PC-9 (cell line): ENCODE measurements at regions not wholly inside any gene's neighbourhood (a gene's known extent, or its start where the extent isn't known, plus 50 kb on each side); places are given as distances from the start of the nearest gene placed in this dataset.

ENCODE experiments used
- BruUV-seq: library from RNA; stranded (reverse); fragments of 400-500 nt; replicated peaks from 2 replicates; lab custom pipeline; 2021; lab: Mats Ljungman, UMichigan
- CTCF ChIA-PET: fragments of 300-600 bp; sonication (Branson Sonifier 250); formaldehyde crosslinking; loops from one replicate; lab custom pipeline; 2022; ENCODE audit warnings: antibody characterized with exemption; lab: Charles Lee
- POLR2A ChIA-PET: fragments of 300-600 bp; sonication (Branson Sonifier 250); formaldehyde crosslinking; loops from one replicate; lab custom pipeline; 2022; ENCODE audit warnings: antibody characterized with exemption; ENCODE audit not compliant: unreplicated experiment; lab: Charles Lee
- DNase-seq, 2 experiments: peaks; one replicate each; pipeline versions ENCODE4 v3.0.0 to v3.0.0-alpha.2; 2015 to 2022; ENCODE audit warnings: mixed read lengths in 1 of 2
- H2AFZ ChIP-seq: fragments of 200-600 bp; sonication (generic); 2 replicates; pipeline ENCODE4 v1.8.1; 2017; ENCODE audit warnings: antibody characterized with exemption
- H3F3A ChIP-seq: fragments of 200-600 bp; sonication (generic); 2 replicates; pipeline ENCODE4 v1.8.1; 2017; ENCODE audit warnings: antibody characterized with exemption, mild to moderate bottlenecking, low read depth; ENCODE audit not compliant: insufficient read depth
- H3K27ac ChIP-seq: fragments of 200-600 bp; sonication (generic); 2 replicates; pipeline ENCODE4 v1.6.1; 2016; ENCODE audit warnings: mixed run types
- H3K27me3 ChIP-seq: fragments of 200-600 bp; sonication (generic); 2 replicates; pipeline ENCODE4 v1.6.1; 2016; ENCODE audit warnings: low read depth, mixed run types; ENCODE audit not compliant: insufficient read depth
- H3K36me3 ChIP-seq: fragments of 200-600 bp; sonication (generic); 2 replicates; pipeline ENCODE4 v1.6.1; 2016; ENCODE audit warnings: low read depth, mixed run types
- H3K4me1 ChIP-seq: fragments of 200-600 bp; sonication (generic); replicated peaks from 2 replicates; pipeline ENCODE4 v1.6.1; 2016; ENCODE audit warnings: mixed run types; ENCODE audit not compliant: insufficient read depth
- H3K4me2 ChIP-seq: fragments of 200-600 bp; sonication (generic); 2 replicates; pipeline ENCODE4 v1.6.1; 2017; ENCODE audit warnings: mixed run types
- H3K4me3 ChIP-seq: fragments of 200-600 bp; sonication (generic); 2 replicates; pipeline ENCODE4 v1.6.1; 2016; ENCODE audit warnings: mixed run types
- H3K79me2 ChIP-seq: fragments of 200-600 bp; sonication (generic); 2 replicates; pipeline ENCODE4 v1.6.1; 2017; ENCODE audit warnings: low read depth, mixed run types
- H3K9me2 ChIP-seq: fragments of 200-600 bp; sonication (generic); 2 replicates; pipeline ENCODE4 v1.8.1; 2017; ENCODE audit warnings: mild to moderate bottlenecking; ENCODE audit not compliant: insufficient read depth
- H3K9me3 ChIP-seq: fragments of 200-600 bp; sonication (generic); 2 replicates; pipeline ENCODE4 v1.8.1; 2016; ENCODE audit warnings: low read depth; ENCODE audit not compliant: insufficient read depth
- H4K20me1 ChIP-seq: fragments of 200-600 bp; sonication (generic); 2 replicates; pipeline ENCODE4 v1.8.1; 2017; ENCODE audit not compliant: insufficient read depth
- CTCF ChIP-seq: fragments of 200-600 bp; sonication (generic); conservative IDR thresholded peaks from 2 replicates; pipeline ENCODE4 v1.6.1; 2017; ENCODE audit warnings: mixed run types, antibody characterized with exemption, mild to moderate bottlenecking, moderate library complexity
- EZH2 ChIP-seq: fragments of 200-600 bp; sonication (generic); IDR thresholded peaks from 2 replicates; pipeline ENCODE4 v1.8.0; 2017; ENCODE audit warnings: antibody characterized with exemption, low read depth
- intact Hi-C: fragments of 100-400 bp; cut with micrococcal nuclease; formaldehyde crosslinking; loops from one replicate; pipeline ENCODE4 v1.10.0; 2022; ENCODE audit not compliant: unreplicated experiment

- Histone ChIP-seq H3K4me2 (no peak overlapping the region), H3F3A (no peaks in the 10 kb centered on the region), H3K36me3 (no peaks in the 10 kb centered on the region), H3K27ac (no peak overlapping the region), H3K27me3 (no peaks in the 10 kb centered on the region), H2AFZ (no peak overlapping the region), H3K4me3 (no peak overlapping the region), H3K79me2 (no peaks in the 10 kb centered on the region), H3K4me1 (no peaks in the 10 kb centered on the region), H3K9me3 (no peaks in the 10 kb centered on the region), H4K20me1 (no peaks in the 10 kb centered on the region), H3K9me2 (0 out of 2 replicates have a peak, but pooled peaks cover 3% of the 10 kb centered on the region)
- DNase-seq, result no peak
- ChIA-PET CTCF (no interaction called here), POLR2A (no interaction called here)
- BruUV-seq, result no TSS peak
- intact Hi-C loops, result no loop called here
- no peak for TF ChIP-seq CTCF
- no peak for TF ChIP-seq EZH2
These were observed 72.6 kb downstream of the CHST2 start for GRCh38 chr3:143192193-143192592.

- no peaks in the 10 kb centered on the region for H4K20me1 ChIP-seq
- TF ChIP-seq CTCF, result no peak
- no peak for TF ChIP-seq EZH2
- BruUV-seq, result no TSS peak
- no peak overlapping the region for H3K4me3 ChIP-seq
- no peaks in the 10 kb centered on the region for H3K4me1 ChIP-seq
- ChIA-PET POLR2A (no interaction called here), CTCF (no interaction called here)
- no peak for DNase-seq
- H3K79me2 ChIP-seq, result no peaks in the 10 kb centered on the region
- H3K4me2 ChIP-seq, result no peak overlapping the region
- no peaks in the 10 kb centered on the region for H3K27me3 ChIP-seq
- no peaks in the 10 kb centered on the region for H3K9me2 ChIP-seq
- H3K36me3 ChIP-seq, result no peaks in the 10 kb centered on the region
- no peaks in the 10 kb centered on the region for H3F3A ChIP-seq
- intact Hi-C loops, result no loop called here
- no peak overlapping the region; the same call in 1 of the 2 replicates for H2AFZ ChIP-seq
- H3K9me3 ChIP-seq, result no peaks in the 10 kb centered on the region
- H3K27ac ChIP-seq, result no peak overlapping the region
These were observed 80.7 kb downstream of the CHST2 start for GRCh38 chr3:143200001-143200924.

DNA sequence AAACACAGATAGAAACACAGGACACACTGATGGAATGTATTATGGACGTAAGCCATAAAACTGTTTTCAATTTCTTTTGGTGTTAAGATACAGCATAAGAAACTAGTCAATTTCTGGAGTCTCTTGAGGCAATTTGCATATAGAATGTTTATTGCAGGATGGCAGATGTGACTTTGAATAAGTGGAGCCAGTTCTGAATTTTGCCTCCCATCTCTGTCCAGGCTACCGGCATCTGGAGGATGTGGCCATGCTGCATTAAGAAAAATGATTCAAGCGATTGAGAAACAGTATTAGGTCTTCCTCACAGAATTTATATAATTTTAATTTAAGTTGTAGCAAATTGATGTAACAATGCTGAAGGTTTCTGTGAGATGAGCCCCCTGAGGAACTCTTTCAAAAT lies 81.5 kb downstream of the CHST2 start:
- no peaks in the 10 kb centered on the region for H3K79me2 ChIP-seq
- DNase-seq, result no peak
- H2AFZ ChIP-seq, result no peak overlapping the region
- H3K4me3 ChIP-seq, result no peak overlapping the region
- H3K36me3 ChIP-seq, result no peaks in the 10 kb centered on the region
- H3K4me1 ChIP-seq, result no peaks in the 10 kb centered on the region
- no peak for TF ChIP-seq CTCF
- no peak for TF ChIP-seq EZH2
- intact Hi-C loops, result no loop called here
- CTCF ChIA-PET, result no interaction called here
- H3K27ac ChIP-seq, result no peak overlapping the region
- POLR2A ChIA-PET, result no interaction called here
- H3F3A ChIP-seq, result no peaks in the 10 kb centered on the region
- no peak overlapping the region for H3K4me2 ChIP-seq
- no peaks in the 10 kb centered on the region for H4K20me1 ChIP-seq
- no peaks in the 10 kb centered on the region for H3K9me3 ChIP-seq
- H3K9me2 ChIP-seq, result no peaks in the 10 kb centered on the region
- no TSS peak for BruUV-seq
- no peaks in the 10 kb centered on the region for H3K27me3 ChIP-seq
